ENCODE measurements at regions not wholly inside any gene's neighbourhood (a gene's known extent, or its start where the extent isn't known, plus 50 kb on each side); places are given as distances from the start of the nearest gene placed in this dataset.
"Not testable (repeated sequence)": the region's sequence is repeated elsewhere in the genome, so short reads cannot be mapped to it uniquely, and the experiment has no call there.

- not testable (repeated sequence) for DNase-seq
Observed at GRCh38 chr17:445839-446238, 93.2 kb upstream of the RPH3AL start, which contains the start of gene RFLNB. RFLNB (minus strand) TSS chr17:445939.

- DNase-seq, result no peak
Observed at GRCh38 chr17:444879-445454, 92.4 kb upstream of the RPH3AL start.

DNA sequence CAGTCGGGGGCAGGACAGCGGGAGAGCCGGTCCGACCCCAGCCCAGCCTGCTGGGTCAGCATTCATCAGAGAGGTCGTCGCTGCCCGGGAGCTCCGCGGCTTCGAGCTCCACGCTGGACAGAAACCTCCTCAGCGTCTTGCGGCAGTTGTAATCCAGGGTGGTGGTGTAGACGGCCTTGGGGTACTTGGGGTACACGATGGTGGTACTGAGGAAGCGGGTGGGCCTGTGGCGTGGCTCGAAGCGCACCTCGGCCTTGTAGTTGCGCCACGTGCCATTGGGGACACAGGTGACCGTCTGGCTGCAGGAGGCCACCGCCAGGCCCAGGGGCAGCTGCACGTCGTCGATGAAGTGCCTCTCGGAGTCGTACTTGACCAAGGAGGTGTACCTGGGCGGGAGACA, 90.5 kb upstream of the RPH3AL start:
- no peak for DNase-seq

DNA sequence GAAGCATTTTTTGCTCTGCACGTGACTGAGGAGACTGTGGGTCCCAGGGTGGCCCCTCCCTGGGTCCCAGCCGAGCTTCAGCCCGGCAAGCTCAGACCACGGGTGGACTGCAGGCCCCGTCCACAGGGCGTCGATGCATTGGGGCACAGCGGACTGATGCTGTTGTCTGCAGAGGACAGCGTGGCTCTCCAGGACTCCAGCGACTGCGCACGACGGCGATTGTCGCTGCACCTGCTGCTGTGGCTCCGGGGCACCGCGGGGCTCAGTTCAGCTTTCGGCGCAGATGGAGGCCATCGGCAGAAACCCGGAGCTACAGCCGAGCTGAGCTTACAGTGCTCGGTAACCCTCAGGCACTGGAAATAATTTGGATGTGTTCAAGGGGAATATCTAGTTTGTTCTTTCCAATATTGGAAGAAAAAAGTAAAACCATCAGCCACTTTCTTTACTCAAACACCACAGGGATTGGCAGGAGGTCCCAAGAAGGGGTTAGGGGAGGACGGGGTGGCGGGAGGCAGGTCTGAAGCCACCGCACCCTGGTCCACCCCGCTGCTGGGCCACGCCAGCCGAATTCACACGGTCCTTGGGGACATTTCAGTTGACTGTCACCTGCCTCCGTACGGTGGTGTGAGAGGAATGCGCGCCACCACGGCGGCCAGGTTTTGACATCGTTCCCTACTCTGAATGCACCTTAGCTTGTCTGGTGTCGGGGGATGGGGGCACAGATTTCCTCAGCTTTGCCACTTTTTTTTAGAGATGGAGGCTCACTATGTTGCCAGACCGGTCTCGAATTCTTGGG, 88.7 kb upstream of the RPH3AL start:
- no peak for DNase-seq

DNA sequence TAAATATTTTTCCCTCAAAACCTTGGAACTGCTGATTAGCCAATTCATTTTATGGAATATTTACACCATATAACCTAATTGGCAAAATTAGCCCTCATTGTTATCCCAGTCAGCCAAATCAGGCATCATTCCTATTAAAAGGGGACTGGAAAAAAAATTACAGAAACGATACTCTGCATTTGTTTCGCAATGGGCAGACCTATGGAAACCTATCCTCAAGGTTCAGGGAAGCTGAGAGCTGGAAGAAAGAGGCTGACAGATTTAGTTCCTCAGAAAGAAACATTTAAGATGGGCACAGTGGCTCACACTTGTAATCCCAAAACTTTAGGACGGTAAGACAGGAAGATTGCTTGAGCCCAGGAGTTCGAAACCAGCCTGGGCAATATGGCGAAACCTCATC, 85.6 kb upstream of the RPH3AL start:
- DNase-seq, result no peak

GRCh38 chr17:437545-437944, 84.9 kb upstream of the RPH3AL start:
- no peak for DNase-seq

- DNase-seq, result no peak
Observed at GRCh38 chr17:436571-436970, 84.0 kb upstream of the RPH3AL start.

DNA sequence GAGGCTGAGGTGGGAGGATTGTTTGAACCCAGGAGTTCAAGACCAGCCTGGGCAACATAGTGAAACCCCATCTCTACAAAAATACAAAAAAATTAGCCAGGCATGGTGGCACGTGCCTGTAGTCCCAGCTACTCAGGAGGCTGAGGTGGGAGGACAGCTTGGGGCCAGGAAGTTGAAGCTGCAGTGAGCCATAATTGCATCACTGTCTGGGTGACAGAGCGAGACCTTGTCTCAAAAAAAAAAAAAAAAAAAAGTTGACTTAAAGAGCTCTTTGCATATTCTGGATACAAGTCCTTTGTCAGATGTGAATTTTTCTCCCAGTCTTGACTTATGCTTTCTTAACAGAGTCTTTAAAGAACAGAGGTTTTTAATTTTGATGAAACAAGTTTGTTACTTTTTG, 79.9 kb upstream of the RPH3AL start:
- not testable (repeated sequence) for DNase-seq

- no peak for DNase-seq
Observed at GRCh38 chr17:431494-431893, 78.9 kb upstream of the RPH3AL start.

- no peak for DNase-seq
Observed at GRCh38 chr17:429589-429988, 77.0 kb upstream of the RPH3AL start.

- DNase-seq, result no peak
Observed at GRCh38 chr17:428414-428813, 75.8 kb upstream of the RPH3AL start.

DNA sequence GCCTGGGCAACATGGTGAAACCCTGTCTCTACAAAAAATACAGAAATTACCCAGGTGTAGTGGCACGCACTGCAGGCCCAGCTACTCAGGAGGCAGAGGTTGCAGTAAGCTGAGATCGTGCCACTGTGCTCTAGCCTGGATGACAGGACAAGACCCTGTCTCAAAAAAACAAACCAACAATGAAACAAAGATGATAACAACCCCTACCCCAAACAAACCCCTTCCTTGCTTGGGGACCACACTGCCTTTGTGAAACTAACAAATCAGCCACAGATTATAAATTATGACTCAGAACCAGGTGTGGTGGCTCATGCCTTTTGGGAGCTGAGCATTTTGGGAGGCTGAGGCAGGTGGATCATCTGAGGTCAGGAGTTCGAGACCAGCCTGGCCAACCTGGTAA, 75.3 kb upstream of the RPH3AL start:
- no peak for DNase-seq

DNA sequence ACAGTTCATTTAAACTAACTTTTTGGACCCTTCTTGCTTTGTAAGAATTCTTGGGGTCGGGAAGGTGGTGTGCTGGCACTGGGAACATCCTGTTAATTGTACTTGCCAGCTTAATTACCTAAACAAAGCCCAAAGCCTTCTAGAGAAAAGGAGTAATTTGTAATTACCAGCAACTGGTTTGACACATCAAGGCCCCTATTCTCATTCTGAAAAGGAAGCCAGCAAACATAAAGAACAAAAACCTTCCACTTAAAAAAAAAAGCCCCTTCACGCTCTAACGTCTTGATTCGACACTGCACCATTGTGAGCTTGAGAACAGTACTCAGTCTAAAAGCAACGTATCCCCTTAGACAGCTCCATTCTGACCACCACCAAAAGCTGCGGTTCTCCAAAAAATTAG, 74.7 kb upstream of the RPH3AL start:
- no peak for DNase-seq

- DNase-seq, result no peak
Observed at GRCh38 chr17:422196-422930, 69.8 kb upstream of the RPH3AL start.

GRCh38 chr17:420479-421175, 68.0 kb upstream of the RPH3AL start:
- DNase-seq, result no peak

GRCh38 chr17:419073-419735, 66.6 kb upstream of the RPH3AL start:
- no peak for DNase-seq

- DNase-seq, result no peak
Observed at GRCh38 chr17:418421-418751, 65.8 kb upstream of the RPH3AL start.

DNA sequence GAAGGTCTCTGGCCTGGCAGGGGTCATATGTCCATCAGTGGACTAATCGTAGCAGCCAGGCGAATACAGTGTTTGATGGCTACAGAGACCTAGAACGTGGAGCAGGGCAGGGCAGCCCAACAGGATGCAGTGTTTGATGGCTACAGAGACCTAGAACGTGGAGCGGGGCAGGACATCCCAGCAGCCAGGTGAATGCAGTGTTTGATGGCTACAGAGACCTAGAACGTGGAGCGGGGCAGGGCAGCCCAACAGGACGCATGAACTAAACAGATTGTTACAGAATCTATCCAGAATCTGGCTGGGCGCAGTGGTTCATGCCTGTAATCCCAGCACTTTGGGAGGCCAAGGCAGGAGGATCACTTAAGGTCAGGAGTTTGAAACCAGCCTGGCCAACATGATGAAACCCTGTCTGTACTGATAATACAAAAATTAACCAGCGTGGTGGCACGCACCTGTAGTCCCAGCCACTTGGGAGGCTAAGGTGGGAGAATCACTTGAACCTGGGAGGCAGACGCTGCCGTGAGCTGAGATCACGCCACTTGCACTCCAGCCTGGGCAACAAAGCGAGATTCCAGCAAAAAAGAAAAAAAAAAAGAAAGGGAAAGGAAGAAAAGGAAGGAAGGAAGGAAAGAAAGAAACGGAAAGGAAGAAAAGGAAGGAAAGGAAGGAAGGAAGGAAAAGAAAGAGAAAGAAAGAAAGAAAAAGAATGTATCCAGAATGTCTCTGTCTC, 65.2 kb upstream of the RPH3AL start:
- DNase-seq, result no peak

GRCh38 chr17:416293-417206, 63.9 kb upstream of the RPH3AL start:
- DNase-seq, result no peak

- DNase-seq, result no peak
Observed at GRCh38 chr17:413706-414380, 61.2 kb upstream of the RPH3AL start.

- DNase-seq, result no peak
Observed at GRCh38 chr17:413016-413350, 60.4 kb upstream of the RPH3AL start.

Data from NCI-H510A (cell line).